Activated CD4-positive, alpha-beta memory T cell treated with anti-CD3 and anti-CD28 coated beads for 36 hours (primary cell): ENCODE measurements at regions not wholly inside any gene's neighbourhood (a gene's known extent, or its start where the extent isn't known, plus 50 kb on each side); places are given as distances from the start of the nearest gene placed in this dataset.
"Not testable (repeated sequence)": the region's sequence is repeated elsewhere in the genome, so short reads cannot be mapped to it uniquely, and the experiment has no call there.

ENCODE experiments used
- CTCF ChIA-PET: fragments of 350-600 bp; sonication (Branson Sonifier 250); formaldehyde crosslinking; loops from one replicate; lab custom pipeline; 2021; ENCODE audit warnings: antibody characterized with exemption, inconsistent platforms; lab: Charles Lee
- POLR2A ChIA-PET: fragments of 350-600 bp; sonication (Branson Sonifier 250); formaldehyde crosslinking; loops from one replicate; lab custom pipeline; 2021; ENCODE audit warnings: antibody characterized with exemption; lab: Charles Lee
- DNase-seq: peaks from one replicate; pipeline ENCODE4 v3.0.0-alpha.2; 2020
- H3K27ac Mint-ChIP-seq: one replicate; pipeline ENCODE4 v1.8.0; 2021; ENCODE audit warnings: mixed read lengths
- H3K27me3 Mint-ChIP-seq: one replicate; pipeline ENCODE4 v1.8.0; 2021; ENCODE audit warnings: mixed read lengths
- H3K36me3 Mint-ChIP-seq: one replicate; pipeline ENCODE4 v1.8.0; 2021; ENCODE audit warnings: mixed read lengths
- H3K4me1 Mint-ChIP-seq: one replicate; pipeline ENCODE4 v1.8.0; 2021; ENCODE audit warnings: low read depth, mixed read lengths
- H3K4me3 Mint-ChIP-seq: one replicate; pipeline ENCODE4 v1.8.0; 2021; ENCODE audit warnings: mild to moderate bottlenecking, mixed read lengths
- H3K9me3 Mint-ChIP-seq: one replicate; pipeline ENCODE4 v1.8.0; 2021; ENCODE audit warnings: mixed read lengths
- intact Hi-C: fragments of 100-400 bp; cut with micrococcal nuclease; formaldehyde crosslinking; loops from one replicate; pipeline ENCODE4 v1.15.1; 2023

- ChIA-PET POLR2A (no interaction called here), CTCF (no interaction called here)
- H3K27ac Mint-ChIP-seq: no peak overlapping the region
- no peaks in the 10 kb centered on the region for H3K36me3 Mint-ChIP-seq
- no peaks in the 10 kb centered on the region for H3K9me3 Mint-ChIP-seq
- intact Hi-C loops: no loop called here
- H3K27me3 Mint-ChIP-seq: peaks cover 1% of the 10 kb centered on the region
- H3K4me1 Mint-ChIP-seq: no peaks in the 10 kb centered on the region
- no peak overlapping the region for H3K4me3 Mint-ChIP-seq
- no peak for DNase-seq
Measured at GRCh38 chr3:110494728-110495127, 576.9 kb upstream of the NECTIN3 start.

- H3K4me3 Mint-ChIP-seq: no peak overlapping the region
- no peak for DNase-seq
- ChIA-PET CTCF (no interaction called here), POLR2A (no interaction called here)
- H3K9me3 Mint-ChIP-seq: no peaks in the 10 kb centered on the region
- intact Hi-C loops: no loop called here
- no peak overlapping the region for H3K27ac Mint-ChIP-seq
- no peaks in the 10 kb centered on the region for H3K4me1 Mint-ChIP-seq
- H3K36me3 Mint-ChIP-seq: no peaks in the 10 kb centered on the region
- no peaks in the 10 kb centered on the region for H3K27me3 Mint-ChIP-seq
Measured at GRCh38 chr3:110495201-110495927, 576.3 kb upstream of the NECTIN3 start.

GRCh38 chr3:110504401-110504800 is 567.2 kb upstream of the NECTIN3 start:
- POLR2A ChIA-PET: no interaction called here
- H3K36me3 Mint-ChIP-seq: no peaks in the 10 kb centered on the region
- intact Hi-C loops: no loop called here
- peaks cover 10% of the 10 kb centered on the region for H3K9me3 Mint-ChIP-seq
- H3K4me1 Mint-ChIP-seq: no peaks in the 10 kb centered on the region
- no peak overlapping the region for H3K4me3 Mint-ChIP-seq
- no peaks in the 10 kb centered on the region for H3K27me3 Mint-ChIP-seq
- DNase-seq: no peak
- CTCF ChIA-PET: no interaction called here
- H3K27ac Mint-ChIP-seq: no peak overlapping the region

- intact Hi-C loops: no loop called here
- Mint-ChIP-seq H3K9me3 (peaks cover 10% of the 10 kb centered on the region), H3K36me3 (no peaks in the 10 kb centered on the region), H3K4me1 (no peaks in the 10 kb centered on the region), H3K4me3 (no peak overlapping the region), H3K27me3 (no peaks in the 10 kb centered on the region), H3K27ac (no peak overlapping the region)
- ChIA-PET POLR2A (no interaction called here), CTCF (no interaction called here)
- no peak for DNase-seq
Measured at GRCh38 chr3:110504901-110505300, 566.7 kb upstream of the NECTIN3 start.

GRCh38 chr3:110506890-110507289 is 564.7 kb upstream of the NECTIN3 start:
- no peak for DNase-seq
- Mint-ChIP-seq H3K27me3 (peaks cover 2% of the 10 kb centered on the region), H3K4me1 (no peaks in the 10 kb centered on the region), H3K9me3 (peaks cover 10% of the 10 kb centered on the region), H3K36me3 (no peaks in the 10 kb centered on the region), H3K27ac (no peak overlapping the region), H3K4me3 (no peak overlapping the region)
- intact Hi-C loops: no loop called here
- ChIA-PET POLR2A (no interaction called here), CTCF (no interaction called here)

- H3K27ac Mint-ChIP-seq, H3K27me3 Mint-ChIP-seq, H3K4me3 Mint-ChIP-seq, H3K36me3 Mint-ChIP-seq, H3K4me1 Mint-ChIP-seq, intact Hi-C loops, CTCF ChIA-PET, DNase-seq, POLR2A ChIA-PET: not testable (repeated sequence)
- peaks cover 10% of the 10 kb centered on the region for H3K9me3 Mint-ChIP-seq
Measured at GRCh38 chr3:110507570-110507969, 564.0 kb upstream of the NECTIN3 start.

- DNase-seq: no peak
- ChIA-PET POLR2A (no interaction called here), CTCF (no interaction called here)
- H3K36me3 Mint-ChIP-seq: no peaks in the 10 kb centered on the region
- peaks cover 5% of the 10 kb centered on the region for H3K27me3 Mint-ChIP-seq
- no peak overlapping the region for H3K4me3 Mint-ChIP-seq
- intact Hi-C loops: no loop called here
- no peak overlapping the region for H3K27ac Mint-ChIP-seq
- peaks cover 2% of the 10 kb centered on the region for H3K9me3 Mint-ChIP-seq
- H3K4me1 Mint-ChIP-seq: no peaks in the 10 kb centered on the region
Measured at GRCh38 chr3:110512961-110513360, 558.7 kb upstream of the NECTIN3 start.

- ChIA-PET CTCF (no interaction called here), POLR2A (no interaction called here)
- Mint-ChIP-seq H3K4me3 (no peak overlapping the region), H3K36me3 (no peaks in the 10 kb centered on the region), H3K27ac (no peak overlapping the region), H3K27me3 (peaks cover 4% of the 10 kb centered on the region), H3K9me3 (peaks cover 2% of the 10 kb centered on the region), H3K4me1 (no peaks in the 10 kb centered on the region)
- intact Hi-C loops: no loop called here
- DNase-seq: no peak
Measured at GRCh38 chr3:110518031-110518430, 553.6 kb upstream of the NECTIN3 start.

- no peak for DNase-seq
- H3K36me3 Mint-ChIP-seq: no peaks in the 10 kb centered on the region
- no peak overlapping the region for H3K4me3 Mint-ChIP-seq
- POLR2A ChIA-PET: no interaction called here
- H3K9me3 Mint-ChIP-seq: peaks cover 2% of the 10 kb centered on the region
- intact Hi-C loops: no loop called here
- H3K27me3 Mint-ChIP-seq: peaks cover 4% of the 10 kb centered on the region
- H3K27ac Mint-ChIP-seq: no peak overlapping the region
- no peaks in the 10 kb centered on the region for H3K4me1 Mint-ChIP-seq
- CTCF ChIA-PET: no interaction called here
Measured at GRCh38 chr3:110519071-110519470, 552.5 kb upstream of the NECTIN3 start.

- ChIA-PET POLR2A (no interaction called here), CTCF (no interaction called here)
- Mint-ChIP-seq H3K4me3 (no peak overlapping the region), H3K4me1 (no peaks in the 10 kb centered on the region), H3K9me3 (peaks cover 2% of the 10 kb centered on the region), H3K36me3 (no peaks in the 10 kb centered on the region), H3K27ac (no peak overlapping the region), H3K27me3 (peaks cover 1% of the 10 kb centered on the region)
- DNase-seq: no peak
- intact Hi-C loops: no loop called here
Measured at GRCh38 chr3:110521019-110521418, 550.6 kb upstream of the NECTIN3 start.

- POLR2A ChIA-PET, intact Hi-C loops, H3K9me3 Mint-ChIP-seq, H3K36me3 Mint-ChIP-seq, DNase-seq, CTCF ChIA-PET, H3K4me3 Mint-ChIP-seq, H3K27ac Mint-ChIP-seq, H3K4me1 Mint-ChIP-seq, H3K27me3 Mint-ChIP-seq: not testable (repeated sequence)
Measured at GRCh38 chr3:110525558-110526064, 546.0 kb upstream of the NECTIN3 start.

GRCh38 chr3:110526777-110527727 is 544.6 kb upstream of the NECTIN3 start:
- intact Hi-C loops: no loop called here
- no peak for DNase-seq
- Mint-ChIP-seq H3K27me3 (no peaks in the 10 kb centered on the region), H3K27ac (no peak overlapping the region), H3K4me1 (no peaks in the 10 kb centered on the region), H3K4me3 (no peak overlapping the region), H3K9me3 (peaks cover 2% of the 10 kb centered on the region), H3K36me3 (no peaks in the 10 kb centered on the region)
- ChIA-PET POLR2A (no interaction called here), CTCF (no interaction called here)
